22Rv1 (cell line): ENCODE measurements at regions not wholly inside any gene's neighbourhood (a gene's known extent, or its start where the extent isn't known, plus 50 kb on each side); places are given as distances from the start of the nearest gene placed in this dataset.
"Not testable (repeated sequence)": the region's sequence is repeated elsewhere in the genome, so short reads cannot be mapped to it uniquely, and the experiment has no call there.

Source experiments
- ZFX ChIP-seq: fragments of 450-650 bp; IDR thresholded peaks from 2 replicates; pipeline ENCODE4 v1.6.1; 2017; ENCODE audit warnings: antibody characterized with exemption, borderline replicate concordance
- TF ChIP-seq, protein P1 (sequence below): fragments of 450-650 bp; IDR thresholded peaks from 2 replicates; pipeline ENCODE4 v1.5.1; 2017; ENCODE audit warnings: mild to moderate bottlenecking

- TF ChIP-seq, protein P1, sequence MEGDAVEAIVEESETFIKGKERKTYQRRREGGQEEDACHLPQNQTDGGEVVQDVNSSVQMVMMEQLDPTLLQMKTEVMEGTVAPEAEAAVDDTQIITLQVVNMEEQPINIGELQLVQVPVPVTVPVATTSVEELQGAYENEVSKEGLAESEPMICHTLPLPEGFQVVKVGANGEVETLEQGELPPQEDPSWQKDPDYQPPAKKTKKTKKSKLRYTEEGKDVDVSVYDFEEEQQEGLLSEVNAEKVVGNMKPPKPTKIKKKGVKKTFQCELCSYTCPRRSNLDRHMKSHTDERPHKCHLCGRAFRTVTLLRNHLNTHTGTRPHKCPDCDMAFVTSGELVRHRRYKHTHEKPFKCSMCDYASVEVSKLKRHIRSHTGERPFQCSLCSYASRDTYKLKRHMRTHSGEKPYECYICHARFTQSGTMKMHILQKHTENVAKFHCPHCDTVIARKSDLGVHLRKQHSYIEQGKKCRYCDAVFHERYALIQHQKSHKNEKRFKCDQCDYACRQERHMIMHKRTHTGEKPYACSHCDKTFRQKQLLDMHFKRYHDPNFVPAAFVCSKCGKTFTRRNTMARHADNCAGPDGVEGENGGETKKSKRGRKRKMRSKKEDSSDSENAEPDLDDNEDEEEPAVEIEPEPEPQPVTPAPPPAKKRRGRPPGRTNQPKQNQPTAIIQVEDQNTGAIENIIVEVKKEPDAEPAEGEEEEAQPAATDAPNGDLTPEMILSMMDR = not testable (repeated sequence)
- TF ChIP-seq ZFX = not testable (repeated sequence)
These were observed 952.1 kb upstream of the PRR20A start for GRCh38 chr13:56188582-56188981.
